ENCODE measurements at regions not wholly inside any gene's neighbourhood (a gene's known extent, or its start where the extent isn't known, plus 50 kb on each side); places are given as distances from the start of the nearest gene placed in this dataset.

DNA sequence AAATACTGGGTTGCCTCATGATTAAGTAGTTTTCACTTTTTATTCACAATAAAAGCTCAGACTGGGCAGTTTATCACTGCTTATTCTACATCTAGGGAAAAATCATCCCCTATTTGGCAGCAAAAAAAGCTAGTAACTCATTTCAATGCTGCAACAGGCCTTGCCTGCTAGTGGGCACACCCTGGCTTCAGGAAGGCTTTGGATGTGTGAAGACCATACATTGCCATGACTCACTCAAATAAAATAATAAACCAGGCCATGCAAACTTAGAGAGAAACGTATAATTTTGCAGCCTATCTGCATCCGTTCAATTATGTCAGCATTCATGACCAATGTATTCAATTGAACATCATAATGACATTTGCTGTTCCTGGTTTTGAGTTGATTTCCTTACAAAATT, 402.9 kb downstream of the PIK3R1 start:
- no peak for DNase-seq

DNA sequence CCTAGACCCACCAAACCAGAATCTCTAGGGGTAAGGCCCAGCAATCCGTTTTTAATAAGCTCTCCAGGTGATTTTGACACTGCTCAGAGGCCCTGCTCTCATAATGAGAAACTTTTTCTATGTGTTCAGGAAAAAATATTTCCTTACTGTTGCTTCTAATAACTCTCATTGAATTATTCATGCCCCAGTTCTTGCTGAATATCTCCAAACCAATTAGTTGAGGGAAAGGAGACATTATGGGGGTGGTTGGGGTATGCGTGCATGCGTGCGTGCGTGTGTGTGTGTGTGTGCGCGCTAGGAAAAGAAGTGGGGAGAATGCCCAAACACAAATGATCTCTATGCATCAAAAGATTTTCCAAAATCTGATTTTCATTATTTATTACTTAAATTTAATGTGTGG, 411.4 kb downstream of the PIK3R1 start:
- no peak for DNase-seq

DNA sequence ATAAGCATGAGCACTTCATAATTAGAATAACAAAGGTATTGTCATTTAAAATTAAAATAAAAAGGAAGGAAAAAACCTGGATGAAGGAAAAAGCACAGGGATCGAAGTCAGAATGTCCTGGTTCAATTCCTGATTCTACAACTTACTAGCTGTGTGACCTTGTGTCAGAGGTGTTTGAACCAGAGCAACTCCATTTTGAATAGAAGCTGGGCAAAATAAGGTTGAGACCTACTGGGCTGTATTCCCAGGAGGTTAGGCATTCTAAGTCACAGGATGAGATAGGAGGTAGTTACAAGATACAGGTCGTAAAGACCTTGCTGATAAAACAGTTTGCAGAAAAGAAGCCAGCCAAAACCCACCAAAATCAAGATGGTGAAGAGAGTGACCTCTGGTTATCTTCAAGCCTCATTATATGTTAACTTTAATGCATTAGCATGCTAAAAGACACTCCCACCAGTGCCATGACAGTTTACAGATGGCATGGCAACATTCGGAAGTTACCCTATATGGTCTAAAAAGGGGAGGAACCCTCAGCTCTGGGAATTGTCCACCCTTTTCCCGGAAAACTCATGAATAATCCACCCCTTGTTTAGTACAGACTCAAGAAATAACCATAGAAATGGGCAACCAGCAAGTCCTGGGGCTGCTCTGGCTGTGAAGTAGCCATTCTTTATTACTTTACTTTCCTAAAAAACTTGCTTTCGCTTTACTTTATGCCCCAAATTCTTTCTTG, 412.7 kb downstream of the PIK3R1 start:
- no peak for DNase-seq

DNA sequence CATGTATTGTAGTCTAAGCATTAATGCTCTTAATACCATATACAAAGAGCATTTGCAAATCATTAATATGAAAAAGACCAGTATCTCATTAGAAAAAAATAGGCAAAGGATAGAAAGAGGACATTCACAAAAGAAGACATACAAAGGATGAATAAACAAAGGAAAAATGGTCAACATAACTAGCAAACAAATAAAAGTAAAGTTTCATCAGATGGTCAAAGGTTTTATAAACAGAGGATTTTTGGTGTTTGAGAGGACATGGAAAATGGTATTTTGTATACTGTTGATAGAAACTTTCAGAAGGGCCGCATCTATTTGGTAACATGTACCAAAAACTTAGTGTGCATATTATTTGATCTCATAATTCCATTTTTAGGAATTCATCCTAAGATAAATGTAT, 414.8 kb downstream of the PIK3R1 start:
- DNase-seq = no peak

DNA sequence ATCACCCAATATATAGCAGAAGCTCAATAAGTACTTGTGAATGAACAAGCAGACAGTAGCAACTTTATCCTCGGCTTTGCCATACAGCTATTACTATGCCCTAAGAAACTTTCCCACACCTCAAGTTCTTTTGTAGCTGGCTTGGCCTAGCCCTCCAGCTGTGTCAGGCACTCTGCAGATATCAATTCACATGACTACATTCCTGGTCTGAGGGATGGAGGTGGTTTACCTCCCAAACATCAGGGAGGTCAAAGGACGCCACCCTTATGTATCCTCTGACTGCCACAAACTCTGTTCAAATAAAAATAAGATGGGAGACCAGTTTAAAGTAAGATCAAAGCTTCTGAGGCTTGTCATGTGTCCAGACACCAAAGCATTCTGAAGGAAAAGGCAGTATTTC, 416.3 kb downstream of the PIK3R1 start:
- no peak for DNase-seq

DNA sequence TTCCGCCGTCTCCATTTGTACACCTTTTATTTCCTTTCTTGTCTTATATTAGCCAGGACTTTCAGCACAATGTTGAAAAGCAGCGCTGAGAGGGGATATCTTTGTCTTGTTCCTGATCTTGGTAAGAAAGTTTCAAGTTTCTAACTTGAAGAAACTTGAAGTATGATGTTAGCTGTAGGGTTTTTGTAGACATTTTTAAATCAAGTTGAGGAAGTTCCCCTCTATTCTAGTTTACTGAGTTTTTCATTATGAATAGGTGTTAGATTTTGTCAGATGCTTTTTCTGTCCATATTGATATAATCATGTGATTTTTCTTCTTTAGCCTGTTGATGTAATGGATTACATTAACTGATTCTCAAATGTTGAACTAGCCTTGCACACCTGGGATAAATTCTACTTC, 425.7 kb downstream of the PIK3R1 start:
- DNase-seq = no peak

DNA sequence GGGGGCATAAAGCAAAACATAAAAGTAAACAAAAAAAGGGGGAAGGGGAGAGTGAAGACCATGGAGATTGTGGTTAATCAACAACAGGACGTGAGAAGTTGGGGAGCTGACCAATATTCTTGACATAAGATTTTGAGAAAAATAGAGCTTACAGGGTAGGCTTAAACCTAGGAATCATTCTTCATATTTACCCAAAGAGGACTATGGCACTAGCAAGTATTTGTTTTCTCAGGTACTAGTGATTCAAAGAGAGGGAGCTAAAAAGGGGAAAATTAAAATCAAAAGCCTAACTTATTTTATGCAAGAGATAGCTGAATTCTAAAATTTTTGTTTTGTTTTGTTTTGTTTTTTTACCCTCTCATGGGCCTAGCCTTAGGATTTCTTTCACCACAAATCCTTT, 427.5 kb downstream of the PIK3R1 start:
- DNase-seq = no peak

DNA sequence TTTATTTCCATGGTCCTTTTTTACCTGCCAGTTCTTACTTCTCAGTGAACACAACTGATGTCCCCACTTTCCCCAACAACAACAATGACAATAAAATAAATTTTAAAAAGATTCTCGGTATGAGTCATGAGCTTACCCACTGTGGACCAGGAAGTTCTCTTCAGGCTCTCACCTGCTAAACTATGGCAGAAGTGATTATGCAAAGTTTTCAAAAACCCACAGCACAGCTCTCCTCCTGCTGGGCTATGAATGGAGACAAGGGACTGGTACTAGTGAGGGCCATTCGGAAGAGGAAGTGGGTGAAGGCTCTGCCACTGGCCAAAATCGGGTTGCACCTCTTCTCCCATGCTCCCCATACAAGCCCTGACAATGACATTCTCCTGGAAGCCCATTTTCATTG, 429.4 kb downstream of the PIK3R1 start:
- DNase-seq = no peak

DNA sequence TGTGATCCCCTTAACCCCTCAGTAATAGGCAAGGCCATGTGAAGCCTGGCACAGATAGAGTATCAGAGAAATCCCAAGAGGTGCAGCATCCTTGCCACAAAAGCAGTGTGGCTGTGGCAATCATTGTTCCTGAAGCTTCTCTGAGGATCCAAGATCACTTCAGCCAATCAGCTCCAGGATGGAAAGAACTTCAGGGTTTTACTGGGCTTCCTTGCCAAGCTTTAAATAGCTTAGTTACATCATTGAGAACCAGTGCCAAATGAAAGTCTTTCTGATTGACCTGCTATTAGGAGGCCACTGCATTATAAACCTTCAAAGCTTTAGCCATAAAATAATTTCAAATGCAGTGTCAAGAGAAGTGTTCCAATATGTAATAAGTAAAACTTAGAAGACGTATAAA, 430.6 kb downstream of the PIK3R1 start:
- DNase-seq = no peak

DNA sequence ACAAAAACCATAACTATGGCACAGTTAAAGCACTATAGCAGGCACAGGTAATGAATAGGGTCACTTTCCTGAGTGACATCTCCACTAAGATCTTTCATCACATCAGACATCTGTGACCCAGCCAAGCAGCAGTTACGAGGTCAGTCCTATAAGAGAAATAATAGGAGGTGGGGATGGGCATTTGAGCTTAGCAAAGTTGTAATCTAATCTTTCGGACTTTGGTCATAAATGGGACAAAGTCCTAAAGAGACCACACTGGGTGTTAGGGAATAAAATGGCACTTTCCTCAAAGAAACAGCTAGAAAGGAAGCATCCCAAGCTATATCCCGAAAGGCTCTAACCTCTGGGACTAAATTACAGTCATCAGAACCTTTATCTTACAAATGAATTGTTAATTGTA, 432.2 kb downstream of the PIK3R1 start:
- DNase-seq = no peak

DNA sequence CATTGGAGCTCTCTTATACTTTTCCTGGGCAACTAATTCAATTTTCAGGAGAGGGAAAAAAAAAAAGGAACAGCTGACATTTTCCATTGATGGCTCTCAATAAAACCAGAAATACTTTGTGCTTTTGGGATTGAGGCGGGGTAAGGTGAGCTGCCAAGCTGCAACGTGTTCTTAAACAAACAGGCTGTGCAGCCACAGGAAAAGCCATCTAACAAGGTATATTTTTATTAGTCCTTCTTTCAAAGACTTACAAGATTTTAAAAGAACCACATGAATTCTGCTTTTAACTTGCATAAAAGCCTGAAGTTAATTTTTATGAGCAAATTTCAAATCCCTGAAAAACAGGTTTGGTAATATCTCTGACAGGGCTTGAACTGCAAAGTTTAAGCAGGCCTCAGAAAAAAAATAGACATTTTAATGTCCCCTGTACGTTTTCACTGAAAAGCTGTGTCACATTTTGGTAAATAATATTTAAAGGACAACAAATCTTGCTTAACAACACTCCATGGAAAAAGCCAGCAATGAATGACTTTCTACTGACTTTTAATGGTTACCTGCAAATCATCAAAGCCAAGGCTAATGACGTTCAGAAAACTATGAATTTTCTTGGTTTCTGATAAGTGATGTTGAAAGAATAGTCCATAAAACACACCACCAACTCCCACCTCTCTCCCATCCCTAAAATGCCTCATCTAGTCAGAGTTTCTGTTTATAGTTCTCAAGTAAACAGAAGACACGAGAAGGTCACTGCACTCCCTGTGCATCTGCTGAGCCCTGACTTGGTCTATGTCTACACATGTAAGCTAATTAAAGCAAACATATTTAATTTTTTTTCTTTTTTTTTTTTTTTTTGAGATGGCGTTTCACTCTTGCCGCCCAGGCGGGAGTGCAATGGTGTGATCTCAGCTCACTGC, 433.6 kb downstream of the PIK3R1 start:
- DNase-seq = no peak

DNA sequence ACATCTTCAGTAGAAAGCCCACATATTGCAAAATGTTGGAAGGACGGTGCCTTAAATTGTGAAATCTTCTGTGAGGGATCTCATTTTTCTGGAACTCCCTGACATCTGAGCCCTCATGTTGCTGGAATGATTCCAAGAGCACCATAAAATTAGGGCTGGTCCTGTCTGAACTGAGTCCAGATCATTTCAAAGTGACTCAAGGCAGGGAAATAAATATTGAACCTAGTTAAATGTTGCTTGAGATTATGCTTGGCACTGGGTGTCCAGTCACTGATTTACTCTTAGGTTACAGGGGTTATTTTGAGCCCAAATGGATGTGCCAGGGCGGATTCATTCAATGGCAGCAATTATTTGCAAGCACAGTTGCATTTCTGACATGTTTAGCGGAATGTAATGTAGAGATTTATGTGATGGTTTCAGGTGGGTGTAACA, 437.0 kb downstream of the PIK3R1 start:
- DNase-seq = no peak

DNA sequence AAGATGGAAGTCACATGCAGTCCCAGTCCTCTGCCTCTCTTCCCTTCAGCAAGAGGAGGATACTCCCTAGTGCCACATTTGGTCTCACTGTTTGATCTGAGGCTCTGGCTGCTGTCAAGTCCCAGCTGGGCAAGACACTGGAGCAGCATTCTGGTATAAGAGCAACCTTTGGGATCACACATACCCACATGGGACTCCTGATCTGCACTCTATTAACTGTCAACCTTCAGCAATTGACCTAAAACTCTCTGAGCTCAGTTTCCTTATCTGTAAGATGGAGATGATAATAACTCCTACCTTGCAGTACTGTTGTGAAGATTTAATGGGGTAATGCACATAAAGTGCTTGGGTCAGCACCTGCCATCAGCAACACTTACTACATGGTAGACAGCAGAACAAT, 437.9 kb downstream of the PIK3R1 start:
- no peak for DNase-seq

DNA sequence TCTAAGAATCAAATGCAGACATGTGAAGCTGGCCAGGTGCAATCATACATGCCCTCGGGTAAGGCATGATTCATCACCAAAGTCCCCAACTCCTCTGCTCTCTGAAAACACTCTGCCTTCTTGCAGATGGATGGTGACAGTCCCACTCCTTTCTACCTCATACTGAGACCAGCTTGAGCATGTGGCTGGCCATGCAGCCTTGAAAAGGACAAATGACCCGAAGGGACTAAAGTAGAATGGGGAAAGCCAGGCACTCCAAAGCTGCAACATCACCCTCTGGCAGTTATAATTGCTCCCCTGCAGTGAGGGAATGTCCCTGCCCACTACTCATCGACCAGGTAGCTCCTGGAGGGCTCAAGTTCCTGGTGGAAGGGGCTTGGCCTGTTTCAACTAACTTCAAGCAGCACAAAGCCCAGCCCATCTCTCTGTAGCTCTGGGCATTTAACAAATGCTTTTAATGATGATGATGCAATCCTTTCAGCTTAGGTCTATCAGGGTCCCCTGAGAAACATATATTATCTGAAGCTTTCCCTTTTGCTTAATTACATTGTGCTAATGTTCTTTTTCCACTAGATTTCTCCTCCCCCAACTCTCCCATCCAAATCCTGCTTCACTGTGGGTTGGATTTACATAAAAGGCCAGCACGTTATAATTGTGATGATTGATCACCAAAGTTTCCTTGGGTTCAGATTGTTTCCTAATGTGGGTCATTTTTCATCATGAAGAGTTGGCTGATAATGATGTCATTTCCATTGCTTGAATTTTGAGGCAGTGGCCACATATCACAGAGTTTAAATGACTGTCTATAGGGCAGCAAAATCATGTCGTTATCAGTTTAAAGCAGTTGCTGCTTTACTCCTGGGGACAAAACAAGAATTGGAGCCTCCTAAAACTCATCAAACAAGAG, 436.5 kb upstream of the SLC30A5 start:
- DNase-seq = no peak

DNA sequence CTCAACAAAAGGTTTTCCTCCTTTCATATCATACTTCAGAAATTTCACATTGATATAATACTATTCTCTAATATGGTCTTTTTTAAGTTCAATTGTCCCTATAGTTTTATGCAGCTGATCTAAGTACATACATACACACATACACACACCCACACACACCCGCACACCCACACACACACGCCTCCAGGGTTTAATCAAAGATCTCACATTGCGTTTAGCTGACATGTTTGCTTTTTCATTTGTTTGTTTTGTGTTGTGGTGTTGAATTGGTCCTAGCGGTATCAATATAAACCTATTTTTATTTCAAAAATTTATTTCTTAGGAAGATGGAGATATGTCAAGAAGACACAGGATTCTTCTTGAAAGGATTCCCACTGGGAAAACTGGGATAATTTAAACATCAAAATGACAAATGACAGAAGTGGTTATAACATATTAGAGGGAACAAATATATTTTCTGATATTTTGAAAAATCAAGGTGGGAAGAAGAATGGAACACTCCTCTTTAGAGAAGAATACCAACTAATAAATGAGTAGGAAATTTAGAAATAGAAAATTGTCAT, 434.9 kb upstream of the SLC30A5 start:
- no peak for DNase-seq

DNA sequence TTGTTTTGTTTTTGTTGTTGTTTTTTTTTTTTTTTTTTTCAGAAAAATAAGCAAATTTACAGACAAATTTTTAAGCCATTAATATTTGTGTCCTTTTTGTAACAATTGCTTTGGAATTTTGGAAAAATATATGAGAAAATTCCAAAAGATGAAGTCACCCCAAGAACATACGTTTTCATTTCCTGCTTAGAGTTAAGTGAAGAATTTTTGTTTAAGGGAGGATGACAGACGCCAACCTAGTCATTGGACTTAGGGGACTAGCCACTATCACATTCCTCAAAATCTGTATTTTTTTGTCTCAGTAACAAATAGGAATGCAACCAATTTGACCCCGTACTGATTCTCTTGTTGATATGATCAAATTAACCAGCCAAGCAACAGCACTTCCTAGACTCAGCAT, 433.9 kb upstream of the SLC30A5 start:
- no peak for DNase-seq

DNA sequence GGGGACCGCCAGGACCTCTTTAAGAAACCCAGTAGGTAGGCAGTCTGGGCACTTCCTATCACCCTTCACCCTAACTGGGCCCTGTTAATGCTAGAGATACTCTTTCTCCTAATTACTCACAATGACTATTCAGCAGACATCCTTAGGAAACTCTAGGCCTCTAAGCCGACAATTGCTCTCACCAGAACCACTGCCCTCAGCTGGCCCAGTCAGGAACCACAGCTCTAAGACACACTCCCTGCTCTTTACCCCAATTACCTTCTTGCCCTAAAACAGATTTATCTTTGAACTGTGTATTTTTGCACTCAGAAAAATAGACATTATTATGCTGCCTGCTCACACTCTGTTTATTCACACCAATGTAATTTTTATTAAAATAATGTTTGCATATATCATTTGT, 432.6 kb upstream of the SLC30A5 start:
- DNase-seq = peak; percentile 30 to 42

DNA sequence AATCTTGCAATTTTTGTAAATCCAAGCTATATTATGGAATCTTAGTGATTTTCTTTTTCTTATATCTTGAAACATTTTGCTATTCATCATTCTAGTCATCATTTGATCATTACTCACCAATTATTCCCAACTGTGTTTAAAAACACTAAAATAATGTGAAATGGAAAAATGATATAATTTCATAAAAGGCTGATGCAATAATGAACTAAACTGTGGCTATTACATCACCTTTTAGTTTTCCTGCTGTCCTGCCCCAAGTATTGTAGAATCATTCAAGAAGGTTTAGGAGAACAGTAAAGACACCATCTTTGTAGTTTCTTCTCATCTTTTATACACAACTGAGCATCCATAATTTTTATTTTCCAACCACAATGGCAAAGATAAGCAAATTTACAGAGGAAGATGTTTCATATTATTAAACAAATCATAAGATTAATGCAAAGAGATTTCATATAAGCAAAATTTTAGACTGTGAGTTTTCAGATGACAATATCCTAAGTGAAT, 431.0 kb upstream of the SLC30A5 start:
- no peak for DNase-seq

DNA sequence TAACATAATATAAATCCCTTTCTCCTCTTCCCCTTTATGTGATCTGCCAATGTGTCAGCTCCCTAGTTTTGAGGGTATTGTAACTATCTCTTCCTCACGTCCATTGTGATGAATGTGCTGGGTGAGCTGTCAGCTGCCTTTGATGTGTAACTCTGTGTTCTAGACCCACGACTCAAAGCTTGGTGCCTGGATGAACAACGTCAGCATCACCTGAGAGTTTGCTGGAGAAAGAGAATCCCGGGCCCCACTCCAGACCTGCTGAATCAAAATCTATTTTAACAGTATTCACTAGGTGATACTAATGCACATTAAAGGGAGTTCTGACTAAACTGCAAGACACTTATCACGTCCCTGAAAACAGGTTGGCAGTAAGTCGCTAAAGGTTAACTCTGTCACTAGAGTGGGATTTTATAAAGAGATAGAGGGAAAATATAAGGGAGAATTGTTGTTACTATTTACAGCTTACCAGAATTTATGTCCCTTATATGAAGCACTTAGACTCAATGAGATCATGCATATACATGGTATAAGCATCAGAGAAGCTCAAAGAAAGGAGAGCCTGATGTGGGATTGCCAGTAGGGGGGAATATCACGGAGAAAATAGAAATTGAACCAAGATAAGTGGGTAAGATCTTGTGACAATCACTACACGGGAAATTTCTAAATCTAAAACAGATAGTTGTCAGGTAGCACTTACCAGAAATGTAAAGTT, 423.8 kb upstream of the SLC30A5 start:
- DNase-seq = no peak

DNA sequence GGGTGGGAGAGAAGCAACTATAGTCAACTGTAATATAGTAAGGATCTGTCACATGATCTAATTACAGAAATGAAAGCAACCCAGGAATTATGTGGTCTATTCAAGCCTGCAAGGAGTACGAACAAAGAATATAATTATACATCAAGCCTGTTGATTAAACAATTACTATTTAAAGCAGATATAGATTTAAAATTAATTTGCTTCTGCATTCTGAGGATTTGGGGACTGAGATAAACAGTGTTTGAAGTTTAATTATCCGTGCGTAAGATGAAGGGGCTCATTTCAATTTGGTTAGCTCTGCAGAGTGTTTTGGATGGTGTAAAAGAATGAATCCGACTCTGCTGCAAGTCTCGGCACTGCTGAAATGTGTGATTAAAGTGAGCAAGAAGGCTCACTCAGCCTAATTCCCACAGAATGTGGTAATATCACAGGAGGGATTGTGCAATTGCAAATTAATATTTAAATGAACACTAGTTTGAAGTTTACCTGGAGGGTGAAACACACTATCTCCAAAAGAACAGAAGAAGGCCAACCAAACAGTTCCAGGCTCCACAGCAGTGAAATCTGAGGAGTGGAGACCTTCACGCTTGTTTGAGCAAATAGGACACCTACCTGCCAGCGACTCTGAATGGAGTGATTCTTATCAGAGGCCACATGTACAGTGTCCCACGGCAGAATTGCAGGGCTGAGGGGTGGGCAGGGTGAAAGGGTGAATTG, 420.6 kb upstream of the SLC30A5 start:
- no peak for DNase-seq

DNA sequence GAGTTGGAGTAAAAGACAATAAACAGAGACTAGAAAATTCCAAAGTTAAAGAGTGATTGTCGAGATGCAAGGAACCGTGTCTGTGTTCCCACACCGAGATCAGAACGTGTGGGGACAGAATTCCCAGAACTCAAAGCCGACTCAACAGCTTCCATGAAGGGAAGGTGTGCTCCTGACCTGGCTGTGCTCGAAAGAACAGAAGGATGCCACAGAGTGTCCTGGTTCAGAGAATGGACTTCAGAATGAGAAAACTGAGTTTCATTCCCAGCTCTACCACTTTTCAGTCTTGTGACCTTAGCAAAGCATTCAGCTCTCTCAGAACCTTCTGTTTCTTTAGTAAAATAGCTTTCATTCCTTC, 420.0 kb upstream of the SLC30A5 start:
- DNase-seq = no peak
